Endothelial cell (in vitro differentiated cells): ENCODE measurements at regions not wholly inside any gene's neighbourhood (a gene's known extent, or its start where the extent isn't known, plus 50 kb on each side); places are given as distances from the start of the nearest gene placed in this dataset.

Source experiments
- DNase-seq: peaks from one replicate; pipeline ENCODE4 v3.0.0; 2021; ENCODE audit warnings: low spot score
- H3K27ac Mint-ChIP-seq: one replicate; pipeline ENCODE4 v1.8.0; 2021; ENCODE audit warnings: mixed read lengths, inconsistent platforms; ENCODE audit not compliant: unreplicated experiment
- H3K27me3 Mint-ChIP-seq: one replicate; pipeline ENCODE4 v1.8.0; 2021; ENCODE audit warnings: mild to moderate bottlenecking, moderate library complexity, mixed read lengths, inconsistent platforms; ENCODE audit not compliant: unreplicated experiment
- H3K36me3 Mint-ChIP-seq: one replicate; pipeline ENCODE4 v1.8.0; 2021; ENCODE audit warnings: mild to moderate bottlenecking, low read depth, mixed read lengths, inconsistent platforms; ENCODE audit not compliant: unreplicated experiment
- H3K4me1 Mint-ChIP-seq: one replicate; pipeline ENCODE4 v1.8.0; 2021; ENCODE audit warnings: mild to moderate bottlenecking, mixed read lengths, inconsistent platforms; ENCODE audit not compliant: unreplicated experiment
- H3K4me3 Mint-ChIP-seq: one replicate; pipeline ENCODE4 v1.8.0; 2021; ENCODE audit warnings: mild to moderate bottlenecking, mixed read lengths, inconsistent platforms; ENCODE audit not compliant: unreplicated experiment
- H3K9me3 Mint-ChIP-seq: one replicate; pipeline ENCODE4 v1.8.0; 2021; ENCODE audit warnings: mixed read lengths, inconsistent platforms; ENCODE audit not compliant: unreplicated experiment
- TF ChIP-seq, protein P1 (sequence below): fragments of 200-600 bp; sonication (generic); IDR thresholded peaks from one replicate; pipeline ENCODE4 v1.5.0; 2021; ENCODE audit warnings: antibody characterized with exemption; ENCODE audit not compliant: unreplicated experiment

GRCh38 chrX:45768666-45769236 lies 568.1 kb upstream of the DIPK2B start:
- Mint-ChIP-seq H3K4me3 (no peak overlapping the region), H3K4me1 (peaks cover 26% of the 10 kb centered on the region), H3K36me3 (no peaks in the 10 kb centered on the region), H3K9me3 (no peaks in the 10 kb centered on the region), H3K27ac (no peak overlapping the region), H3K27me3 (no peaks in the 10 kb centered on the region)
- DNase-seq = no peak
- TF ChIP-seq, protein P1, sequence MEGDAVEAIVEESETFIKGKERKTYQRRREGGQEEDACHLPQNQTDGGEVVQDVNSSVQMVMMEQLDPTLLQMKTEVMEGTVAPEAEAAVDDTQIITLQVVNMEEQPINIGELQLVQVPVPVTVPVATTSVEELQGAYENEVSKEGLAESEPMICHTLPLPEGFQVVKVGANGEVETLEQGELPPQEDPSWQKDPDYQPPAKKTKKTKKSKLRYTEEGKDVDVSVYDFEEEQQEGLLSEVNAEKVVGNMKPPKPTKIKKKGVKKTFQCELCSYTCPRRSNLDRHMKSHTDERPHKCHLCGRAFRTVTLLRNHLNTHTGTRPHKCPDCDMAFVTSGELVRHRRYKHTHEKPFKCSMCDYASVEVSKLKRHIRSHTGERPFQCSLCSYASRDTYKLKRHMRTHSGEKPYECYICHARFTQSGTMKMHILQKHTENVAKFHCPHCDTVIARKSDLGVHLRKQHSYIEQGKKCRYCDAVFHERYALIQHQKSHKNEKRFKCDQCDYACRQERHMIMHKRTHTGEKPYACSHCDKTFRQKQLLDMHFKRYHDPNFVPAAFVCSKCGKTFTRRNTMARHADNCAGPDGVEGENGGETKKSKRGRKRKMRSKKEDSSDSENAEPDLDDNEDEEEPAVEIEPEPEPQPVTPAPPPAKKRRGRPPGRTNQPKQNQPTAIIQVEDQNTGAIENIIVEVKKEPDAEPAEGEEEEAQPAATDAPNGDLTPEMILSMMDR = no peak

GRCh38 chrX:45766981-45767501 lies 566.4 kb upstream of the DIPK2B start:
- no peaks in the 10 kb centered on the region for H3K9me3 Mint-ChIP-seq
- no peak for DNase-seq
- peaks cover 20% of the 10 kb centered on the region for H3K4me1 Mint-ChIP-seq
- H3K36me3 Mint-ChIP-seq = no peaks in the 10 kb centered on the region
- peak overlapping the region; percentile 36 for H3K27ac Mint-ChIP-seq
- H3K4me3 Mint-ChIP-seq = no peak overlapping the region
- TF ChIP-seq, protein P1 = no peak
- no peaks in the 10 kb centered on the region for H3K27me3 Mint-ChIP-seq

DNA sequence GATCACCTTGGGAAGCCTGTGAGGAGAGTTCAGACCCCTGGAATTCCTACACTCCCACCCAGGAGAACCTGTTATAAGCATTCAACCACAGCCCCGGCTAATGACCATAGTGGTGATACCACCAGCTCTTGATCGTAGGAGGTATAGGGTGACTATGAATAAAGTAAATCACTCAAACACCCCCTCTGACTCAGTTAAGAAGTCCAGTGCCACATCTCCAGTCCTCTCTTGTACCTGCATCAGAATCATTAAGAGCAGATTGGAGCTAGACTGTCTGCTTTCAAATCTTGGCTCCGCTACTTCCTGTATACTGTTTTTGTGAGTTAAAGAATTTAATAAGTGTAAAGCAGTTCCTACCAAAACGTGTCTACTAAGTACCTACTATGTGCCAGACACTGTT lies 565.1 kb upstream of the DIPK2B start:
- no peak overlapping the region for H3K27ac Mint-ChIP-seq
- no peaks in the 10 kb centered on the region for H3K9me3 Mint-ChIP-seq
- H3K36me3 Mint-ChIP-seq = no peaks in the 10 kb centered on the region
- TF ChIP-seq, protein P1 = no peak
- no peak overlapping the region for H3K4me3 Mint-ChIP-seq
- peaks cover 13% of the 10 kb centered on the region for H3K4me1 Mint-ChIP-seq
- no peak for DNase-seq
- no peaks in the 10 kb centered on the region for H3K27me3 Mint-ChIP-seq

- H3K4me1 Mint-ChIP-seq = peaks cover 11% of the 10 kb centered on the region
- no peaks in the 10 kb centered on the region for H3K36me3 Mint-ChIP-seq
- no peak for DNase-seq
- H3K4me3 Mint-ChIP-seq = no peak overlapping the region
- no peak overlapping the region for H3K27ac Mint-ChIP-seq
- H3K27me3 Mint-ChIP-seq = no peaks in the 10 kb centered on the region
- TF ChIP-seq, protein P1 = no peak
- no peaks in the 10 kb centered on the region for H3K9me3 Mint-ChIP-seq
Observed at GRCh38 chrX:45765281-45765680, 564.6 kb upstream of the DIPK2B start.
